Heart left ventricle (tissue), 13 donors: ENCODE measurements at regions not wholly inside any gene's neighbourhood (a gene's known extent, or its start where the extent isn't known, plus 50 kb on each side); places are given as distances from the start of the nearest gene placed in this dataset.

ENCODE experiments used
- CTCF ChIP-seq, 12 donors: fragments of 200-600 bp; sonication (generic) in 4 of 12; IDR thresholded peaks; one replicate each; pipeline versions ENCODE4 v1.5.0 to v1.8.0; 2018 to 2022; ENCODE audit warnings: antibody characterized with exemption in 12 of 12, mild to moderate bottlenecking in 5 of 12
- POLR2A ChIP-seq, 2 donors: fragments of 450-650 bp; IDR thresholded peaks; one replicate each; pipeline ENCODE4 v1.6.1; 2017; ENCODE audit warnings: antibody characterized with exemption in 2 of 2, mild to moderate bottlenecking in 2 of 2, moderate library complexity in 2 of 2
- donor health status: ischemic (EF 13 %, LVEDD 7.1; RV severe dilation, severe dysfunction).
- donor health status: DM: no; HTN: yes; CAD: no.
- donor health status: DM: no; HTN: no; CAD: no.
- donor health status: ischemic (EF 25% LVEDD 6.9; RV normal size, moderate dysfunction).
- donor health status: ischemic (EF 25% LVEDD 5.7; RV mildly dilated, moderate dysfunction).
- donor health status: ischemic (EF 35%, LVEDD 5.7; RV mildly dilated, moderate dysfunction).
- donor health status: nonischemic (EF 11% LVEDD 7.7; RV severe dilation, severe dysfunction).
- donor health status: DM: yes; HTN: yes; CAD: no.
- donor health status: PGD.
- donor health status: ischemic (EF 29% LVEDD 5.4; RV normal size, mild dysfunction).
- donor health status: nonischemic (EF 23%, LVEDD 6.1; RV moderate dilation, normal function).

GRCh38 chr4:38582889-38583470 lies 81.0 kb upstream of the KLF3 start:
- no peak for TF ChIP-seq CTCF (IDR thresholded peaks at IDR 0.05)
- TF ChIP-seq POLR2A (IDR thresholded peaks at IDR 0.05), result no peak
